ENCODE measurements at regions not wholly inside any gene's neighbourhood (a gene's known extent, or its start where the extent isn't known, plus 50 kb on each side); places are given as distances from the start of the nearest gene placed in this dataset.

- TF ChIP-seq CTCF (IDR thresholded peaks at IDR 0.05): no peak
- TF ChIP-seq EP300 (IDR thresholded peaks at IDR 0.05): no peak
Measured at GRCh38 chrX:924017-924416, 288.4 kb downstream of the CRLF2 start.

All from upper lobe of left lung (tissue), 4 donors.